GM20431 (cell line): ENCODE measurements at regions not wholly inside any gene's neighbourhood (a gene's known extent, or its start where the extent isn't known, plus 50 kb on each side); places are given as distances from the start of the nearest gene placed in this dataset.
"Not testable (repeated sequence)": the region's sequence is repeated elsewhere in the genome, so short reads cannot be mapped to it uniquely, and the experiment has no call there.

ENCODE experiments used
- in situ Hi-C: fragments of 300-500 bp; cut with MseI, MboI; formaldehyde crosslinking; loops from one replicate; pipeline ENCODE4 v1.15.0; 2020; ENCODE audit warnings: low sequenced_read_pairs; ENCODE audit not compliant: unreplicated experiment

- in situ Hi-C loops, result no loop called here
Observed at GRCh38 chr1:55870106-55870505, 654.9 kb upstream of the USP24 start.

GRCh38 chr1:55869065-55869464, 653.9 kb upstream of the USP24 start:
- in situ Hi-C loops, result no loop called here

GRCh38 chr1:55868026-55868425, 652.9 kb upstream of the USP24 start:
- in situ Hi-C loops, result no loop called here

GRCh38 chr1:55867304-55867843, 652.2 kb upstream of the USP24 start:
- in situ Hi-C loops, result no loop called here

GRCh38 chr1:55865778-55866177, 650.6 kb upstream of the USP24 start:
- in situ Hi-C loops, result not testable (repeated sequence)

- in situ Hi-C loops, result no loop called here
Observed at GRCh38 chr1:55864251-55864650, 649.1 kb upstream of the USP24 start.

- in situ Hi-C loops, result no loop called here
Observed at GRCh38 chr1:55861676-55862340, 646.6 kb upstream of the USP24 start.

- in situ Hi-C loops, result no loop called here
Observed at GRCh38 chr1:55860798-55861519, 645.8 kb upstream of the USP24 start.

- in situ Hi-C loops, result no loop called here
Observed at GRCh38 chr1:55860326-55860725, 645.2 kb upstream of the USP24 start.

- in situ Hi-C loops, result no loop called here
Observed at GRCh38 chr1:55854911-55855310, 639.7 kb upstream of the USP24 start.

GRCh38 chr1:55848906-55849305, 633.7 kb upstream of the USP24 start:
- in situ Hi-C loops, result no loop called here

GRCh38 chr1:55846051-55846450, 630.9 kb upstream of the USP24 start:
- in situ Hi-C loops, result no loop called here

- in situ Hi-C loops, result no loop called here
Observed at GRCh38 chr1:55844322-55844721, 629.2 kb upstream of the USP24 start.

- in situ Hi-C loops, result no loop called here
Observed at GRCh38 chr1:55839626-55840025, 624.5 kb upstream of the USP24 start.

- in situ Hi-C loops, result no loop called here
Observed at GRCh38 chr1:55839221-55839620, 624.1 kb upstream of the USP24 start.

- in situ Hi-C loops, result no loop called here
Observed at GRCh38 chr1:55836086-55836485, 620.9 kb upstream of the USP24 start.

GRCh38 chr1:55833529-55834091, 618.4 kb upstream of the USP24 start:
- in situ Hi-C loops, result no loop called here

- in situ Hi-C loops, result no loop called here
Observed at GRCh38 chr1:55831759-55832158, 616.6 kb upstream of the USP24 start.

- in situ Hi-C loops, result no loop called here
Observed at GRCh38 chr1:55828044-55828443, 612.9 kb upstream of the USP24 start.

GRCh38 chr1:55827350-55827749, 612.2 kb upstream of the USP24 start:
- in situ Hi-C loops, result no loop called here

- in situ Hi-C loops, result no loop called here
Observed at GRCh38 chr1:55826381-55827080, 611.4 kb upstream of the USP24 start.
